Activated CD4-positive, alpha-beta T cell treated with anti-CD3 and anti-CD28 coated beads, Interleukin-2, amount 50 U/mL, for 16 hours (primary cell): ENCODE measurements at regions not wholly inside any gene's neighbourhood (a gene's known extent, or its start where the extent isn't known, plus 50 kb on each side); places are given as distances from the start of the nearest gene placed in this dataset.

Experiments
- DNase-seq: peaks from one replicate; pipeline ENCODE4 v3.0.0-alpha.2; 2020

- no peak for DNase-seq
Measured at GRCh38 chr5:87853541-87853940, 415.1 kb downstream of the TMEM161B start.

GRCh38 chr5:87851603-87852002 is 417.0 kb downstream of the TMEM161B start:
- no peak for DNase-seq

GRCh38 chr5:87850843-87851242 is 417.8 kb downstream of the TMEM161B start:
- DNase-seq, result no peak

- DNase-seq, result no peak
Measured at GRCh38 chr5:87845734-87846133, 422.9 kb downstream of the TMEM161B start.

GRCh38 chr5:87844866-87845265 is 423.8 kb downstream of the TMEM161B start:
- no peak for DNase-seq

GRCh38 chr5:87844449-87844848 is 424.2 kb downstream of the TMEM161B start:
- no peak for DNase-seq

GRCh38 chr5:87836696-87837095 is 424.0 kb upstream of the CCNH start:
- no peak for DNase-seq

GRCh38 chr5:87831499-87831898 is 418.8 kb upstream of the CCNH start:
- DNase-seq, result no peak

- no peak for DNase-seq
Measured at GRCh38 chr5:87829217-87829551, 416.5 kb upstream of the CCNH start.

- no peak for DNase-seq
Measured at GRCh38 chr5:87828545-87829216, 416.0 kb upstream of the CCNH start.

- no peak for DNase-seq
Measured at GRCh38 chr5:87827539-87827938, 414.8 kb upstream of the CCNH start.

GRCh38 chr5:87826507-87826906 is 413.8 kb upstream of the CCNH start:
- no peak for DNase-seq

GRCh38 chr5:87825583-87825982 is 412.9 kb upstream of the CCNH start:
- no peak for DNase-seq

GRCh38 chr5:87807783-87808182 is 395.1 kb upstream of the CCNH start:
- no peak for DNase-seq

GRCh38 chr5:87803352-87803751 is 390.6 kb upstream of the CCNH start:
- DNase-seq, result no peak

GRCh38 chr5:87791869-87792268 is 379.1 kb upstream of the CCNH start:
- DNase-seq, result no peak

- DNase-seq, result no peak
Measured at GRCh38 chr5:87788416-87788815, 375.7 kb upstream of the CCNH start.

GRCh38 chr5:87787625-87788256 is 375.0 kb upstream of the CCNH start:
- DNase-seq, result no peak

GRCh38 chr5:87787086-87787485 is 374.4 kb upstream of the CCNH start:
- DNase-seq, result no peak

- DNase-seq, result no peak
Measured at GRCh38 chr5:87786471-87786870, 373.7 kb upstream of the CCNH start.

GRCh38 chr5:87785554-87786335 is 373.0 kb upstream of the CCNH start:
- no peak for DNase-seq

GRCh38 chr5:87784879-87785495 is 372.3 kb upstream of the CCNH start:
- no peak for DNase-seq

GRCh38 chr5:87784311-87784710 is 371.6 kb upstream of the CCNH start:
- no peak for DNase-seq

GRCh38 chr5:87782916-87783315 is 370.2 kb upstream of the CCNH start:
- DNase-seq, result no peak
